ENCODE measurements at regions not wholly inside any gene's neighbourhood (a gene's known extent, or its start where the extent isn't known, plus 50 kb on each side); places are given as distances from the start of the nearest gene placed in this dataset.

- TF ChIP-seq CTCF (conservative IDR thresholded peaks at IDR 0.05), result no peak
- no peak for TF ChIP-seq ZFX (IDR thresholded peaks at IDR 0.05)
Observed at GRCh38 chr12:127896661-127897060, 370.3 kb upstream of the TMEM132C start.
